RWPE1 (cell line): ENCODE measurements at regions not wholly inside any gene's neighbourhood (a gene's known extent, or its start where the extent isn't known, plus 50 kb on each side); places are given as distances from the start of the nearest gene placed in this dataset.
"Not testable (repeated sequence)": the region's sequence is repeated elsewhere in the genome, so short reads cannot be mapped to it uniquely, and the experiment has no call there.

Source experiments
- CTCF ChIA-PET: fragments of 350-600 bp; sonication (Branson Sonifier 250); formaldehyde crosslinking; extraction: SDS; loops from one replicate; lab custom pipeline; 2021; lab: Yijun Ruan, JAX
- POLR2A ChIA-PET: fragments of 400-600 bp; formaldehyde crosslinking; extraction: SDS; loops from one replicate; lab custom pipeline; 2020; ENCODE audit warnings: antibody characterized with exemption; ENCODE audit not compliant: low non-redundant PET; lab: Yijun Ruan, JAX
- DNase-seq: peaks from one replicate; pipeline ENCODE4 v3.0.0; 2012; ENCODE audit warnings: low spot score
- H3K27ac ChIP-seq: fragments of 450-650 bp; 2 replicates; pipeline ENCODE4 v1.5.1; 2017
- CTCF ChIP-seq: fragments of 450-650 bp; conservative IDR thresholded peaks from 2 replicates; pipeline ENCODE4 v1.5.1; 2017; ENCODE audit warnings: low read depth, mild to moderate bottlenecking

- POLR2A ChIA-PET = no interaction called here
- DNase-seq = no peak
- no peak overlapping the region for H3K27ac ChIP-seq
- CTCF ChIA-PET = no interaction called here
- TF ChIP-seq CTCF = no peak
These were observed 150.0 kb downstream of the NPIPB11 start for GRCh38 chr16:29256501-29256981.

GRCh38 chr16:29255957-29256356, 150.6 kb downstream of the NPIPB11 start:
- CTCF ChIA-PET, H3K27ac ChIP-seq, POLR2A ChIA-PET, DNase-seq: not testable (repeated sequence)

GRCh38 chr16:29255496-29255796, 151.1 kb downstream of the NPIPB11 start:
- POLR2A ChIA-PET, CTCF ChIA-PET, H3K27ac ChIP-seq, DNase-seq: not testable (repeated sequence)

- no peak for TF ChIP-seq CTCF
- no peak overlapping the region for H3K27ac ChIP-seq
- CTCF ChIA-PET = no interaction called here
- POLR2A ChIA-PET = no interaction called here
- no peak for DNase-seq
These were observed 151.6 kb downstream of the NPIPB11 start for GRCh38 chr16:29254676-29255495.

- POLR2A ChIA-PET = not testable (repeated sequence)
These were observed 152.6 kb downstream of the NPIPB11 start for GRCh38 chr16:29253716-29254590.

GRCh38 chr16:29253066-29253590, 153.4 kb downstream of the NPIPB11 start:
- DNase-seq, POLR2A ChIA-PET, CTCF ChIA-PET, H3K27ac ChIP-seq: not testable (repeated sequence)

More at GRCh38 chr16:29253716-29254590, 152.6 kb downstream of the NPIPB11 start:
- H3K27ac ChIP-seq, CTCF ChIA-PET, DNase-seq: not testable (repeated sequence)

- POLR2A ChIA-PET, H3K27ac ChIP-seq, CTCF ChIA-PET, DNase-seq: not testable (repeated sequence)
These were observed 154.2 kb downstream of the NPIPB11 start for GRCh38 chr16:29252311-29252710.

- CTCF ChIA-PET, H3K27ac ChIP-seq, POLR2A ChIA-PET, DNase-seq: not testable (repeated sequence)
These were observed 154.9 kb downstream of the NPIPB11 start for GRCh38 chr16:29251571-29252011.

GRCh38 chr16:29250923-29251434, 155.5 kb downstream of the NPIPB11 start:
- CTCF ChIA-PET, DNase-seq, H3K27ac ChIP-seq, POLR2A ChIA-PET: not testable (repeated sequence)

- H3K27ac ChIP-seq, DNase-seq, CTCF ChIA-PET, POLR2A ChIA-PET: not testable (repeated sequence)
These were observed 156.0 kb downstream of the NPIPB11 start for GRCh38 chr16:29250469-29250868.

GRCh38 chr16:29248940-29249318, 157.6 kb downstream of the NPIPB11 start:
- DNase-seq, CTCF ChIA-PET, H3K27ac ChIP-seq, POLR2A ChIA-PET: not testable (repeated sequence)

- CTCF ChIA-PET, POLR2A ChIA-PET, H3K27ac ChIP-seq, DNase-seq: not testable (repeated sequence)
These were observed 158.1 kb downstream of the NPIPB11 start for GRCh38 chr16:29248306-29248939.

- H3K27ac ChIP-seq, DNase-seq, CTCF ChIA-PET, POLR2A ChIA-PET: not testable (repeated sequence)
These were observed 160.4 kb downstream of the NPIPB11 start for GRCh38 chr16:29246091-29246490.
